Subcutaneous abdominal adipose tissue (tissue), 5 donors: ENCODE measurements at regions not wholly inside any gene's neighbourhood (a gene's known extent, or its start where the extent isn't known, plus 50 kb on each side); places are given as distances from the start of the nearest gene placed in this dataset.
"Not testable (repeated sequence)": the region's sequence is repeated elsewhere in the genome, so short reads cannot be mapped to it uniquely, and the experiment has no call there.

Experiments
- H3K27ac ChIP-seq: one replicate; pipeline ENCODE4 v1.7.0; 2013; ENCODE audit warnings: low read depth, mild to moderate bottlenecking, inconsistent platforms, low read length, moderate library complexity
- H3K27me3 ChIP-seq, 5 donors: one replicate each; pipeline ENCODE4 v1.7.0; 2013; ENCODE audit warnings: low read length in 5 of 5, inconsistent platforms in 1 of 5; ENCODE audit not compliant: control insufficient read depth in 5 of 5, insufficient read depth in 4 of 5
- H3K36me3 ChIP-seq, 5 donors: one replicate each; pipeline ENCODE4 v1.7.0; 2013; ENCODE audit warnings: low read length in 5 of 5; ENCODE audit not compliant: control insufficient read depth in 5 of 5, insufficient read depth in 5 of 5
- H3K4me1 ChIP-seq, 5 donors: one replicate each; pipeline ENCODE4 v1.7.0; 2013; ENCODE audit warnings: low read length in 5 of 5, mild to moderate bottlenecking in 3 of 5, moderate library complexity in 1 of 5; ENCODE audit not compliant: control insufficient read depth in 5 of 5, insufficient read depth in 5 of 5
- H3K4me3 ChIP-seq, 5 donors: one replicate each; pipeline ENCODE4 v1.7.0; 2013; ENCODE audit warnings: low read length in 5 of 5, low read depth in 1 of 5
- H3K9ac ChIP-seq, 5 donors: one replicate each; pipeline ENCODE4 v1.7.0; 2013; ENCODE audit warnings: low read length in 5 of 5, mild to moderate bottlenecking in 4 of 5, moderate library complexity in 3 of 5
- H3K9me3 ChIP-seq, 5 donors: one replicate each; pipeline ENCODE4 v1.7.0; 2013; ENCODE audit warnings: low read length in 5 of 5; ENCODE audit not compliant: control insufficient read depth in 5 of 5
- donor health status: healthy.
- donor health status: healthy.
- donor health status: healthy.
- donor health status: healthy.
- donor health status: healthy.

GRCh38 chr18:30622635-30623034 lies 419.9 kb downstream of the DSC3 start:
- H3K4me1 ChIP-seq: no peaks in the 10 kb centered on the region
- no peak overlapping the region for H3K27ac ChIP-seq
- no peaks in the 10 kb centered on the region for H3K27me3 ChIP-seq

GRCh38 chr18:30622104-30622503 lies 420.4 kb downstream of the DSC3 start:
- H3K4me3 ChIP-seq: no peak overlapping the region
- no peaks in the 10 kb centered on the region for H3K27me3 ChIP-seq
- H3K27ac ChIP-seq: no peak overlapping the region
- no peak overlapping the region for H3K9ac ChIP-seq
- H3K36me3 ChIP-seq: no peaks in the 10 kb centered on the region
- peaks cover 0 to 2% (median 0%) of the 10 kb centered on the region in 5 donors for H3K9me3 ChIP-seq
- H3K4me1 ChIP-seq: no peaks in the 10 kb centered on the region

More at GRCh38 chr18:30622635-30623034, 419.9 kb downstream of the DSC3 start:
- H3K9ac ChIP-seq: no peak overlapping the region
- H3K4me3 ChIP-seq: no peak overlapping the region
- H3K36me3 ChIP-seq: no peaks in the 10 kb centered on the region
- peaks cover 0 to 2% (median 0%) of the 10 kb centered on the region in 5 donors for H3K9me3 ChIP-seq

- H3K4me3 ChIP-seq: no peak overlapping the region
- H3K9ac ChIP-seq: no peak overlapping the region
- H3K4me1 ChIP-seq: no peaks in the 10 kb centered on the region
- H3K27ac ChIP-seq: no peak overlapping the region
- H3K36me3 ChIP-seq: no peaks in the 10 kb centered on the region
- no peaks in the 10 kb centered on the region for H3K9me3 ChIP-seq
- H3K27me3 ChIP-seq: no peaks in the 10 kb centered on the region
Measured at GRCh38 chr18:30618567-30618966, 424.0 kb downstream of the DSC3 start.

- Histone ChIP-seq H3K36me3 (no peaks in the 10 kb centered on the region), H3K27ac (no peak overlapping the region), H3K4me1 (no peaks in the 10 kb centered on the region), H3K4me3 (no peak overlapping the region), H3K9me3 (no peaks in the 10 kb centered on the region), H3K27me3 (no peaks in the 10 kb centered on the region), H3K9ac (no peak overlapping the region)
Measured at GRCh38 chr18:30616414-30616813, 426.1 kb downstream of the DSC3 start.

- H3K36me3 ChIP-seq: no peaks in the 10 kb centered on the region
- H3K27ac ChIP-seq: no peak overlapping the region
- no peaks in the 10 kb centered on the region for H3K9me3 ChIP-seq
- no peaks in the 10 kb centered on the region for H3K4me1 ChIP-seq
- H3K27me3 ChIP-seq: no peaks in the 10 kb centered on the region
- no peak overlapping the region for H3K9ac ChIP-seq
- H3K4me3 ChIP-seq: no peak overlapping the region
Measured at GRCh38 chr18:30613467-30613801, 429.1 kb downstream of the DSC3 start.

GRCh38 chr18:30601541-30601940 lies 441.0 kb downstream of the DSC3 start:
- no peaks in the 10 kb centered on the region for H3K36me3 ChIP-seq
- H3K4me3 ChIP-seq: no peak overlapping the region
- H3K27me3 ChIP-seq: no peaks in the 10 kb centered on the region
- H3K4me1 ChIP-seq: no peaks in the 10 kb centered on the region
- H3K9me3 ChIP-seq: peaks cover 0 to 2% (median 0%) of the 10 kb centered on the region in 5 donors
- no peak overlapping the region for H3K27ac ChIP-seq
- H3K9ac ChIP-seq: no peak overlapping the region

GRCh38 chr18:30597202-30597601 lies 445.3 kb downstream of the DSC3 start:
- no peak overlapping the region for H3K9ac ChIP-seq
- no peaks in the 10 kb centered on the region for H3K36me3 ChIP-seq
- H3K27ac ChIP-seq: no peak overlapping the region
- no peaks in the 10 kb centered on the region for H3K9me3 ChIP-seq
- no peak overlapping the region for H3K4me3 ChIP-seq
- H3K27me3 ChIP-seq: no peaks in the 10 kb centered on the region
- H3K4me1 ChIP-seq: no peaks in the 10 kb centered on the region

- H3K4me1 ChIP-seq: no peaks in the 10 kb centered on the region
- H3K4me3 ChIP-seq: no peak overlapping the region
- no peaks in the 10 kb centered on the region for H3K36me3 ChIP-seq
- no peaks in the 10 kb centered on the region for H3K9me3 ChIP-seq
- H3K27me3 ChIP-seq: no peaks in the 10 kb centered on the region
- no peak overlapping the region for H3K9ac ChIP-seq
- no peak overlapping the region for H3K27ac ChIP-seq
Measured at GRCh38 chr18:30596635-30597034, 445.9 kb downstream of the DSC3 start.

- no peak overlapping the region for H3K9ac ChIP-seq
- H3K9me3 ChIP-seq: no peaks in the 10 kb centered on the region
- H3K36me3 ChIP-seq: no peaks in the 10 kb centered on the region
- no peak overlapping the region for H3K4me3 ChIP-seq
- no peaks in the 10 kb centered on the region for H3K27me3 ChIP-seq
- no peaks in the 10 kb centered on the region for H3K4me1 ChIP-seq
- no peak overlapping the region for H3K27ac ChIP-seq
Measured at GRCh38 chr18:30595942-30596341, 446.6 kb downstream of the DSC3 start.

- not testable (repeated sequence) for H3K27me3 ChIP-seq, H3K36me3 ChIP-seq, H3K9ac ChIP-seq, H3K27ac ChIP-seq, H3K9me3 ChIP-seq, H3K4me3 ChIP-seq, H3K4me1 ChIP-seq
Measured at GRCh38 chr18:30594911-30595310, 447.6 kb downstream of the DSC3 start.

GRCh38 chr18:30591462-30591861 lies 451.1 kb downstream of the DSC3 start:
- H3K4me1 ChIP-seq: no peaks in the 10 kb centered on the region
- H3K9me3 ChIP-seq: no peaks in the 10 kb centered on the region
- no peak overlapping the region for H3K27ac ChIP-seq
- no peak overlapping the region for H3K9ac ChIP-seq
- no peaks in the 10 kb centered on the region for H3K27me3 ChIP-seq
- no peaks in the 10 kb centered on the region for H3K36me3 ChIP-seq
- no peak overlapping the region for H3K4me3 ChIP-seq
